OCI-LY3 (cell line): ENCODE measurements at regions not wholly inside any gene's neighbourhood (a gene's known extent, or its start where the extent isn't known, plus 50 kb on each side); places are given as distances from the start of the nearest gene placed in this dataset.

Experiments
- H2AFZ ChIP-seq: fragments of 200-600, 300-600 bp; shearing (Covaris generic); 2 replicates; pipeline ENCODE4 v1.6.0; 2014; ENCODE audit warnings: antibody characterized with exemption, low read depth, low read length
- H3K27ac ChIP-seq: fragments of 200-600, 300-600 bp; sonication (generic); 2 replicates; pipeline ENCODE4 v1.5.1; 2014; ENCODE audit warnings: mild to moderate bottlenecking, low read length, moderate library complexity, mixed read lengths
- H3K27me3 ChIP-seq: fragments of 200-600, 300-600 bp; sonication (generic); 2 replicates; pipeline ENCODE4 v1.6.1; 2014; ENCODE audit warnings: low read depth, low read length, mixed read lengths
- H3K36me3 ChIP-seq: fragments of 200-600, 300-600 bp; sonication (generic); replicated peaks from 2 replicates; pipeline ENCODE3; 2014; ENCODE audit warnings: low read depth, low read length, mixed read lengths
- H3K4me1 ChIP-seq: fragments of 300-600, 200-600 bp; sonication (generic); 2 replicates; pipeline ENCODE4 v1.6.1; 2014; ENCODE audit warnings: low read length, mixed read lengths
- H3K4me2 ChIP-seq: fragments of 200-600, 300-600 bp; sonication (generic); 2 replicates; pipeline ENCODE4 v1.6.1; 2014; ENCODE audit warnings: low read length, mixed read lengths
- H3K4me3 ChIP-seq: fragments of 300-600, 200-600 bp; sonication (generic); 2 replicates; pipeline ENCODE4 v1.5.1; 2014; ENCODE audit warnings: antibody characterized with exemption, mild to moderate bottlenecking, low read length, moderate library complexity
- H3K79me2 ChIP-seq: fragments of 300-600, 200-600 bp; shearing (Covaris generic); 2 replicates; pipeline ENCODE4 v1.6.1; 2014; ENCODE audit warnings: mild to moderate bottlenecking, low read length, mixed read lengths
- H3K9ac ChIP-seq: fragments of 300-600, 200-600 bp; shearing (Covaris generic); 2 replicates; pipeline ENCODE4 v1.6.0; 2014; ENCODE audit warnings: mild to moderate bottlenecking, low read length, moderate library complexity
- H3K9me3 ChIP-seq: fragments of 200-600, 300-600 bp; shearing (Covaris generic); 2 replicates; pipeline ENCODE4 v1.6.1; 2014; ENCODE audit warnings: low read length, mixed read lengths; ENCODE audit not compliant: insufficient read depth
- H4K20me1 ChIP-seq: fragments of 200-600, 300-600 bp; sonication (generic); 2 replicates; pipeline ENCODE4 v1.6.1; 2016; ENCODE audit warnings: low read length, mixed read lengths; ENCODE audit not compliant: insufficient read depth
- EZH2phosphoT487 ChIP-seq: fragments of 200-600 bp; shearing (Covaris generic); IDR thresholded peaks from 2 replicates; pipeline ENCODE4 v1.6.1; 2018; ENCODE audit warnings: antibody characterized with exemption, mixed run types, low read depth
- TF ChIP-seq, protein P1 (sequence below): fragments of 200-600, 300-600 bp; sonication (generic); IDR thresholded peaks from 2 replicates; pipeline ENCODE4 v1.5.1; 2014; ENCODE audit warnings: antibody characterized with exemption, low read length, low read depth

DNA sequence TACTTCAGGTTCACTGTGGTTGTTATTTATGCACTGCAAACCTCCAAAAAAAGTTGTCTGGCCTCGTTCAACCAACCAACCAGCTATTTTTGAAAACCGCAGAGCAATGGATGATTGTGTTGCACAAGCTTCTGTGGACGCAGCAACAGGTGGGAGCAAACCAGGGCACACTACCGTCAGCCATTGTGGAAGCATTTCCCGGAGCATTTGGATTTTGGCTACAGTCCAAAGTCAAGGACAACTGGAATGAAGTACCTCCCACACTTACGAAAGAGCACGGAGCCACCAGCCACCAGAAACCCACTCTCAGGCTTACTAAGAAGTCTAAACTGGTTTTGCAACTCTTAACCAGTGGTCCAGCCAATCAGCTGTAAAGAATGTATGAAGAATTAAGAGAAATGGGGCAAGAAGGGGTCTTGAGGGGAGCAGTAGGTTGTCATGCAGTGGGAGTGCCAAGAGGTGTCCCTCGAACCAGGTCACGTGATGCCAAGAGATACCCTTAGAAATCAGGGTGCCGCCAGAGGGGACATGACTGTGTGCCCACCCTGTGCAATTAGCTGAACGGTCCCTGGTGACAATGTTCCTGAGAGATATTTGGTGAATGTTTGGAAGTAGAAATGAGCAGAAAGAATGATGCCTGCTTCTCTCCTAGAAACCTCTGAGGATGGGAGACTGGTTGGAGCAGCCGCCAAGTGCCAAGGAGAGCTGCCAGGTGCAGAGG, 68.9 kb upstream of the PCSK6 start:
- no peak overlapping the region for H3K4me2 ChIP-seq
- no peak overlapping the region for H3K27ac ChIP-seq
- 0 out of 2 replicates have a peak, but pooled peaks cover 10% of the 10 kb centered on the region for H3K27me3 ChIP-seq
- no peaks in the 10 kb centered on the region for H4K20me1 ChIP-seq
- no peak overlapping the region for H3K4me3 ChIP-seq
- H3K9ac ChIP-seq: no peak overlapping the region
- no peaks in the 10 kb centered on the region for H3K9me3 ChIP-seq
- no peaks in the 10 kb centered on the region for H3K79me2 ChIP-seq
- H2AFZ ChIP-seq: no peak overlapping the region
- TF ChIP-seq, protein P1, sequence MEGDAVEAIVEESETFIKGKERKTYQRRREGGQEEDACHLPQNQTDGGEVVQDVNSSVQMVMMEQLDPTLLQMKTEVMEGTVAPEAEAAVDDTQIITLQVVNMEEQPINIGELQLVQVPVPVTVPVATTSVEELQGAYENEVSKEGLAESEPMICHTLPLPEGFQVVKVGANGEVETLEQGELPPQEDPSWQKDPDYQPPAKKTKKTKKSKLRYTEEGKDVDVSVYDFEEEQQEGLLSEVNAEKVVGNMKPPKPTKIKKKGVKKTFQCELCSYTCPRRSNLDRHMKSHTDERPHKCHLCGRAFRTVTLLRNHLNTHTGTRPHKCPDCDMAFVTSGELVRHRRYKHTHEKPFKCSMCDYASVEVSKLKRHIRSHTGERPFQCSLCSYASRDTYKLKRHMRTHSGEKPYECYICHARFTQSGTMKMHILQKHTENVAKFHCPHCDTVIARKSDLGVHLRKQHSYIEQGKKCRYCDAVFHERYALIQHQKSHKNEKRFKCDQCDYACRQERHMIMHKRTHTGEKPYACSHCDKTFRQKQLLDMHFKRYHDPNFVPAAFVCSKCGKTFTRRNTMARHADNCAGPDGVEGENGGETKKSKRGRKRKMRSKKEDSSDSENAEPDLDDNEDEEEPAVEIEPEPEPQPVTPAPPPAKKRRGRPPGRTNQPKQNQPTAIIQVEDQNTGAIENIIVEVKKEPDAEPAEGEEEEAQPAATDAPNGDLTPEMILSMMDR: no peak
- no peak for TF ChIP-seq EZH2phosphoT487
- H3K4me1 ChIP-seq: no peaks in the 10 kb centered on the region
- H3K36me3 ChIP-seq: no peaks in the 10 kb centered on the region

DNA sequence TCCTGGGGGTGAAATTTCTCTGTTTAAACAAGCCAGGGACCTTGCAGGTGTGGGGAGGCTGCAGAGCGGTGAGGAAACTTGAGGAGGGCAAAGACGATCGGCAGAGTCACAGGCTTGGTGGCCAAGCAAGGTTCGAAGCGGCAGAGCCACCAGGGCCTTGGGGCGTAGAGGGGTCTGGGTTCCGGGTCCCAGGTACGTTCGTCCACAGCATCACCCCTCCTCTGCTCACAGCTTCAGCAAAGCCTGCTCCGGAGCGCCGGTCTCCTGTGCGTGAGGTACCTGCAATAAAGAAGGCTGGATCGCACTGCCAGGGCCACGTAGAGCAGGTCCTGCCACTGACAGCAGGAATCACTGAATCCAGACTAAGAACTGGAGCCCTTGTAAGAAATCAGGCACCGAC, 66.8 kb upstream of the PCSK6 start:
- H3K4me2 ChIP-seq: no peak overlapping the region
- no peaks in the 10 kb centered on the region for H3K4me1 ChIP-seq
- TF ChIP-seq, protein P1: no peak
- TF ChIP-seq EZH2phosphoT487: no peak

DNA sequence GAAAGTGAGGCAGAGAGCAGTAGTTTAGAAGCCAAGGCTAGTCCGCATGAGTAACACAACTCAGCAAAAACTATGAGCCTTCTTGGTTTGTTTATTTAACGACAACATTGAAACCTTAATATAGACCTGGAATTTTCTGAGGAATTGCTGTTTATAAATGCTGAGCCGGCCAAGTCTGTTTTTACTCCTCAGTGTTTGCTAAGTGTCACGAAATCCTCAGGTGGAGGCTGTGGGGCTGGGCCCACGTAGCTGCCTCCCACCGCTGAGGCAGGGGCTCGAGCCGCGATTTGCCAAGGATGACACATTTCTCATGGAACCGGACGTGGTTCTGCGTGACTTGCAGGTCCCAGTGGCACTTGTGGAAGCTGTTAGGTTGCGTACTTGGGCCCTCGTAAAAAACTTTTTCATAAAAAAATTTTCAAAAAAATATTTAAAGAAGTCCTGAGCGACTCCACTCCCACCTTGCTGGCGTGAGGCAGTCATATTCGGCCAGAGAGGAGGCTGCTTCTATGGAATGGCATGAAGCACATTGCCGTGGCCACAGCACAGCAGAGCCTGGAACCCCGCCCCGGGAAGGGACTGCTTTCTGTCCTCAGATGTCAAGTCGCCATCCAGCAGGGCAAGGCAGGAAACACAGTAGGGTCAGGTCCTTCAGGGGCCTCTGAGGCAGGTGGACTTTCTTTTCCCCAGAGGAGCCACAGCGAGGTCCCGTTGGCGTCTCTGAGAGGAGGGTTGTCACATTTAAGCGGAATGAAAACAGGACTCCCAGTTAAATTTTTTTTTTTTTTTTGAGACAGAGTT, 64.8 kb upstream of the PCSK6 start:
- Histone ChIP-seq H2AFZ (no peak overlapping the region), H3K4me2 (no peak overlapping the region), H3K9ac (no peak overlapping the region), H3K27ac (no peak overlapping the region), H3K27me3 (peaks cover 16% of the 10 kb centered on the region), H3K4me1 (no peaks in the 10 kb centered on the region), H3K4me3 (no peak overlapping the region), H3K9me3 (no peaks in the 10 kb centered on the region), H3K36me3 (no peaks in the 10 kb centered on the region), H4K20me1 (no peaks in the 10 kb centered on the region), H3K79me2 (no peaks in the 10 kb centered on the region)
- no peak for TF ChIP-seq EZH2phosphoT487
- TF ChIP-seq, protein P1: no peak

More for the DNA sequence above, 66.8 kb upstream of the PCSK6 start:
- Histone ChIP-seq H3K79me2 (no peaks in the 10 kb centered on the region), H3K4me3 (no peak overlapping the region), H2AFZ (no peak overlapping the region), H4K20me1 (no peaks in the 10 kb centered on the region), H3K36me3 (no peaks in the 10 kb centered on the region), H3K9ac (no peak overlapping the region), H3K27ac (no peak overlapping the region), H3K9me3 (no peaks in the 10 kb centered on the region), H3K27me3 (0 out of 2 replicates have a peak, but pooled peaks cover 12% of the 10 kb centered on the region)
